HG03045 (cell line): ENCODE measurements at regions not wholly inside any gene's neighbourhood (a gene's known extent, or its start where the extent isn't known, plus 50 kb on each side); places are given as distances from the start of the nearest gene placed in this dataset.

Experiments used
- ATAC-seq: cut with Tn5 transposase; IDR thresholded peaks from one replicate; pipeline ENCODE4 v1.9.1; 2021; ENCODE audit warnings: mild to moderate bottlenecking, moderate library complexity; ENCODE audit not compliant: unreplicated experiment

GRCh38 chr22:47963660-47964059, 1201.2 kb downstream of the TBC1D22A start:
- ATAC-seq, result no peak

GRCh38 chr22:47957649-47958048, 1195.2 kb downstream of the TBC1D22A start:
- ATAC-seq, result no peak

GRCh38 chr22:47954107-47954506, 1191.7 kb downstream of the TBC1D22A start:
- no peak for ATAC-seq

GRCh38 chr22:47944941-47945340, 1182.5 kb downstream of the TBC1D22A start:
- no peak for ATAC-seq

- no peak for ATAC-seq
Observed at GRCh38 chr22:47943729-47944700, 1181.6 kb downstream of the TBC1D22A start.

GRCh38 chr22:47940211-47940610, 1177.8 kb downstream of the TBC1D22A start:
- ATAC-seq, result no peak

GRCh38 chr22:47933891-47934290, 1171.4 kb downstream of the TBC1D22A start:
- ATAC-seq, result no peak

- ATAC-seq, result no peak
Observed at GRCh38 chr22:47933226-47933625, 1170.8 kb downstream of the TBC1D22A start.

GRCh38 chr22:47929646-47930185, 1167.3 kb downstream of the TBC1D22A start:
- ATAC-seq, result no peak

- ATAC-seq, result no peak
Observed at GRCh38 chr22:47929073-47929472, 1166.6 kb downstream of the TBC1D22A start.

GRCh38 chr22:47928631-47929030, 1166.2 kb downstream of the TBC1D22A start:
- ATAC-seq, result no peak

- ATAC-seq, result no peak
Observed at GRCh38 chr22:47927648-47928210, 1165.3 kb downstream of the TBC1D22A start.

GRCh38 chr22:47923011-47923427, 1160.6 kb downstream of the TBC1D22A start:
- ATAC-seq, result no peak

- ATAC-seq, result no peak
Observed at GRCh38 chr22:47921906-47922305, 1159.5 kb downstream of the TBC1D22A start.

- ATAC-seq, result no peak
Observed at GRCh38 chr22:47920380-47920959, 1158.0 kb downstream of the TBC1D22A start.

- no peak for ATAC-seq
Observed at GRCh38 chr22:47919893-47920292, 1157.4 kb downstream of the TBC1D22A start.

- no peak for ATAC-seq
Observed at GRCh38 chr22:47919001-47919441, 1156.6 kb downstream of the TBC1D22A start.

- ATAC-seq, result no peak
Observed at GRCh38 chr22:47918276-47918921, 1155.9 kb downstream of the TBC1D22A start.

GRCh38 chr22:47914481-47915097, 1152.1 kb downstream of the TBC1D22A start:
- no peak for ATAC-seq

GRCh38 chr22:47902646-47903180, 1140.3 kb downstream of the TBC1D22A start:
- no peak for ATAC-seq
